T-helper 2 cell treated with Interferon-gamma antibody and Interleukin-4, amounts not matched to agents 100 ng/mL and 5 ng/mL, for 36 hours (primary cell): ENCODE measurements at regions not wholly inside any gene's neighbourhood (a gene's known extent, or its start where the extent isn't known, plus 50 kb on each side); places are given as distances from the start of the nearest gene placed in this dataset.
"Not testable (repeated sequence)": the region's sequence is repeated elsewhere in the genome, so short reads cannot be mapped to it uniquely, and the experiment has no call there.

Source experiments
- intact Hi-C: fragments of 100-400 bp; cut with micrococcal nuclease; formaldehyde crosslinking; loops from one replicate; pipeline ENCODE4 v1.15.1; 2023

GRCh38 chr9:24698881-24699518 is 153.3 kb upstream of the IZUMO3 start:
- intact Hi-C loops, result no loop called here

DNA sequence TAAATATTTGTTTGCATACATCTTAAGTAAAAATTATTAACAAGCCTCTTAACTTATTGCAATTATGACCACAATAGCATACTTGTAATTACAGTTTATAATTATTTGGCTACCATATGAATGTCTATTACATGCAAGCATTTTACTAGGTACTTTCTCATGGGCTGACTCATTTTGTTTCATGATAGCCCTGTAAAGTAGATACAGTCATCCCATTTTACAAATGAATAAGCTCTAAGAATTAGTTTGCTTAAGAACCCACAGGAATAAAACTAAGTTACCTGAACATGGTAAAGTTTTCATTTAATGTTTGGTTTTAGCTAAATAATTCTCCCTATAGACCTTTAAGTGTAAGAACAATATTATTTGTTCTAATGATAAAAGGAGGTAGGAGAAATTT is 126.6 kb upstream of the IZUMO3 start:
- intact Hi-C loops, result no loop called here

DNA sequence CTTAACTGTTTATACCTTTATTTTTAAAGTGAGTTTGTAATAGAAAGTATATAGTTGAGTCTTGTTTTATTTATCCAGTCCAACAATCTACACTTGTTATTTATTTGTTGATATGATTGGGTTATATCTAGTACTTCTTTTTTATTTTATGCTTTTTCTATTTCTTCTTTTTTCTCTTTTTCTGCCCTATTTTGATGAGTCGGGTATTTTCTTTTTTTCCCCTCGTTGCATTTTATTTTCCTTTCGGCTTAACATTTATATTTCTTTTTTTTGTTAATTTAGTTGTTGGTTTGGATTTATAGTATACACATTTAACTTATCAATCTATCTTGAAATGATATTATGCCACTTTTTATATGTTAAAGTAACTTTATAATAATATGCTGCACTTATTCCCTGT is 111.7 kb upstream of the IZUMO3 start:
- intact Hi-C loops, result no loop called here

DNA sequence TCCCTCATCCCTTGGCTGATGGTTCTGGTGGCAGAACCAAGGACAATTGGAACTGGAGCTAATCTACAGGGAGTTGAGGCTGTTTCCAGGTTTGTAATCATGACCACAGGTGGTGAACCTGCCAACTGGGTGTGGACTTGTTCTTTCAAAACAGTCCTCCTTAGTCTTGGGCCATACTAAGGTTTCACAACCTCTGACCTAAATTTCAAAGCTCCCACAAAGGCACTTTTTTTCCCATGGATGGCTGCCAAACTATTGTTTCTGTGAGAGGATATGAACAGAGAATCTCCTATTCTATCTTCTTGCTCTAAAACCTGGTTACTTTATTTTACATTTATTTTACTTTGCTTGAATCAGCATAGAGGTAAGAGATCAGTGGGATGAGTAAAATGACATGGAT is 106.5 kb upstream of the IZUMO3 start:
- intact Hi-C loops, result no loop called here

GRCh38 chr9:24628809-24629208 is 83.1 kb upstream of the IZUMO3 start:
- intact Hi-C loops, result not testable (repeated sequence)

DNA sequence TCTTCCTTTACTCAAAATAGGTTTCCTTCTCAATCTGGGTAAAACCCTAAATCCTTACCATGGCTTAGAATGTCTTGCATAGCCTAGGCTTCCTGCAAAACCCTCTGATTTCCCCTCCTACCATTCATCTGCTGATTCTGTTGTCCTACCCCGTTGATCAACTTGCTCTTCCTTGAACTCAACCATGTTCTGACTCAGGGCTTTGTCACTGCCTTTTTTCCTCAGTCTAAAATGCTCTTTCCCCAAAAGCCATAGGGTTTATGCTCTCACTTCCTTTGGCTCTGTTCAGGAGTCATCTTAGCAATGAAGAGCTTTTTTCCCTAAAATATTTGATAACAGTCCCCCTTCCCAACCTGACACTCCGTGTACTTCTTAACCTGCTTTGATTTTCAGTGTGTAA is 79.4 kb upstream of the IZUMO3 start:
- intact Hi-C loops, result no loop called here

GRCh38 chr9:24624481-24624880 is 78.8 kb upstream of the IZUMO3 start:
- intact Hi-C loops, result no loop called here

GRCh38 chr9:24620741-24621140 is 75.0 kb upstream of the IZUMO3 start:
- intact Hi-C loops, result no loop called here

- intact Hi-C loops, result no loop called here
Measured at GRCh38 chr9:24616863-24617262, 71.2 kb upstream of the IZUMO3 start.

DNA sequence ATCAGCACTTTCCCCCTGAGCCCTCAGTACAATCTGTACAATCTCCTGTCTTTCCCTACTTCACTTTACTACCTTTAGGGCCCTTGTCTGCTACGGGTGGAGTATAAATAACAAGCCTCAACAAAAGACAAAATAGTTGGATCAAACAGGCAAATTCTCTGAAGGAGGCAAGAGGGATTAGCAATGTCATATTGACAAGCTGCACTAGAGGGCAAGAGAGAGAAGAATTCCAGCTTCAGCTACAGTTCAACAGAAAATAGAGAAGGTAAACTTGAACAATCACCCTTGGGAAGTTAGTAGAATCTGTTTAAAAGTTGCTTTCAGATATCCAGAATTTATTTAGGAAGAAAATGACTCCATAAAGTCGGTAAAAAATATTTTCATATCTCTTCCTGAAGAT is 68.4 kb upstream of the IZUMO3 start:
- intact Hi-C loops, result no loop called here

DNA sequence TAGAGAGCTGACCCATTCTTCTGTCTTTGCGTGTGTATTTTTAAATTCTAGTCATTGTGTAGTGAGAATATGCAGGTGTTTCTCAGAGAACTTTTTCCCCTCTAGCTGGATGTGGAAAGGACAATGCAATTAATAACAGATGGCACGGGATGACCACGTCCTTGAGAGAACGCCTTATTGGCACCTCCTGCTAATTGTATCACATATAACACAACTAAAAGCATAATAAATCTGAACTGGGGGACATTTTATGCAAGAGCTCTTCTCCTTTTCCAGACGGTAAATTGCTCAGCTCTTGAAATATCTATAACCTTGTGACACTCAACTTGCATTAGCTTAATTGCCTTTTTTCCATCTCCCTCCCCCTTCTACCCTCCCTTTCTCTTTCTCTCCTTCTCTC is 62.9 kb upstream of the IZUMO3 start:
- intact Hi-C loops, result no loop called here

- intact Hi-C loops, result no loop called here
Measured at GRCh38 chr9:24602693-24603352, 57.1 kb upstream of the IZUMO3 start.
